Epithelial cell of proximal tubule (primary cell): ENCODE measurements at regions not wholly inside any gene's neighbourhood (a gene's known extent, or its start where the extent isn't known, plus 50 kb on each side); places are given as distances from the start of the nearest gene placed in this dataset.

Experiments used
- DNase-seq: peaks from one replicate; pipeline ENCODE4 v3.0.0-alpha.2; 2011; ENCODE audit warnings: low read depth
- H3K4me3 ChIP-seq: 2 replicates; pipeline ENCODE4 v1.5.1; 2011; ENCODE audit warnings: low read depth, mild to moderate bottlenecking, low read length
- CTCF ChIP-seq: conservative IDR thresholded peaks from 2 replicates; pipeline ENCODE4 v1.5.1; 2012; ENCODE audit warnings: low read depth, mild to moderate bottlenecking, low read length

- no peak for DNase-seq
- TF ChIP-seq CTCF: no peak
Observed at GRCh38 chr1:187872550-187872949, 1043.8 kb downstream of the PLA2G4A start.

DNA sequence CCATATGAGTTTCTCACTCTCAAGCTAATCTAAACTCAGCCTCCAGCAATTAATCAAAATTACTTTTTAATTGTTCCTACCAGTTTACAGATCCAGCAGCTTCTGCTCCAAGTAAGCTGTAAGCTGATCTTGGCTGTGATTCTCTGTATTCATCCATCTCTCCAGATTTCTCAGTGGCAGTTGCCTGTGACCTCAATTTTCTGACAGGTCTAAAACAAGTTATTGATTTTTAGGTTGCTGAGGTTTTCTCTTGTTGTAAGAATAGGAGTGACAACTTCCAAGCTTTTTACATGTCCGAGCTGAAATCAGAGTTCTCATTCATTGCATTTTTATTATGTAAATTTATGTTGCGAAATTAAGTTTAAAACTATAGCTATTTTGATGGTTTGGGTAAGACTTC lies 1044.4 kb downstream of the PLA2G4A start:
- TF ChIP-seq CTCF: no peak
- no peak overlapping the region for H3K4me3 ChIP-seq
- DNase-seq: no peak

More at GRCh38 chr1:187872550-187872949, 1043.8 kb downstream of the PLA2G4A start:
- no peak overlapping the region for H3K4me3 ChIP-seq

DNA sequence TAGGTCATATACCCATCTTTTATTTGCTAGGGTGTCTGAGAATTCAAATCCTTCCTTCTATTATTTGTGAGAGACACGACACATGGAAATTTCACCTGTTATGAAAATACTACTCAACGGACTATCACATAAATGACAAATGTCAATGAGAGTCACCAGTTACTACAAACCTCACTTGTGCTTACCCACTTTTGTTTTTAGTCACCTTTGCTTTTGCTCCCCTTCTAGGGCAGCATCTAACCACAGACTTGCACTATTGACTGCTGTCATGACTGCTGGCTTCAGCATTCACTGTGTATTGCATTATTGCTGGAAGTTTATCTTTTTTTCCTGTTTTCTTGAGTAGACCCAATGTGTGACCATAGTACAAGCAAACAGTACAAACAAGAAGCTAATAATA lies 1048.0 kb downstream of the PLA2G4A start:
- no peak for DNase-seq
- TF ChIP-seq CTCF: no peak
- H3K4me3 ChIP-seq: no peak overlapping the region

GRCh38 chr1:187877220-187877619 lies 1048.5 kb downstream of the PLA2G4A start:
- no peak for TF ChIP-seq CTCF
- no peak for DNase-seq
- no peak overlapping the region for H3K4me3 ChIP-seq

DNA sequence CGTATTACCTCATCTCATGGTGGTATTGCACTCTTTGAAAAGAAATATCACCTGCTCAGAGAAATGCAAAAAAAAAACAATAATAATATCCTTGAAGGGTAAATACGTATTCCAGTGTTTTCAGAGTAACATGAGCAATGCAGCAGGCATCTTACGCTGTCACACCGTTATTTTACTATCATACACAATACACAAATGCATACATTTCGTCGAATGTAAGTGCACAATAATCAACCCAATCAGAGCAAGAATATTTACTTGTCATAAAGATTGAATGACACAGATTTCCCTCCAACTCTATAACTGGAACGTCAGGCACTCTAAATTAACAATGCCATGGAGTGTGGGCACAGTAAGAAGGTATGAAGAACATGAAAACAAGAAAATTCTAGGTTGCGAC lies 1050.1 kb downstream of the PLA2G4A start:
- DNase-seq: no peak
- TF ChIP-seq CTCF: no peak
- H3K4me3 ChIP-seq: no peak overlapping the region

DNA sequence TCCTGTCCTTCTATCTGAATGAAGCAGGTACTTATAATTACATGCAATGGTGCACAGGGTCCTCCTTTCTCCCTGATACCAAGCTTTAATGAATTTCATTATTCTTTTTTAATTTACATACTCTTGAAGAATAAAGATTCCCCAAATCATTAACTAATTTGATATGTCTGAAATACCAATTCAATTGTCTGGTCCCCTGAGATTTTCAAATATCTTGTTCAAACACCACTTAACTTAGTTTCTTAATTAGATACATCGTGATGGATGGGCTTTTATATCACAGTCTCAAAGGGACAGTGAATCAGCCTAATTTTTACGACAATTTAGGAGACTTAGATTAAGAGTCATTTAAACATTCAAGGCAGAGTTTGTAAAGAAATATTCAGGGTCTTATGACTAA lies 1054.6 kb downstream of the PLA2G4A start:
- no peak overlapping the region for H3K4me3 ChIP-seq
- TF ChIP-seq CTCF: no peak
- DNase-seq: no peak

- no peak for DNase-seq
- TF ChIP-seq CTCF: no peak
- no peak overlapping the region for H3K4me3 ChIP-seq
Observed at GRCh38 chr1:187891993-187892682, 1063.4 kb downstream of the PLA2G4A start.
